Caki2 (cell line): ENCODE measurements at regions not wholly inside any gene's neighbourhood (a gene's known extent, or its start where the extent isn't known, plus 50 kb on each side); places are given as distances from the start of the nearest gene placed in this dataset.

ENCODE experiments used
- DNase-seq: peaks from one replicate; pipeline ENCODE4 v3.0.0-alpha.2; 2015; ENCODE audit warnings: low read depth
- in situ Hi-C: cut with HindIII; loops from 2 replicates; pipeline ENCODE4 v1.10.0; 2016; ENCODE audit warnings: low sequenced_read_pairs, low pct_unique_long_range_greater_than_20kb, mixed read lengths

- no peak for DNase-seq
- in situ Hi-C loops, result no loop called here
Observed at GRCh38 chr2:168363347-168364092, 92.6 kb upstream of the CERS6 start.

GRCh38 chr2:168365094-168365621 is 90.9 kb upstream of the CERS6 start:
- no peak for DNase-seq
- in situ Hi-C loops, result no loop called here

DNA sequence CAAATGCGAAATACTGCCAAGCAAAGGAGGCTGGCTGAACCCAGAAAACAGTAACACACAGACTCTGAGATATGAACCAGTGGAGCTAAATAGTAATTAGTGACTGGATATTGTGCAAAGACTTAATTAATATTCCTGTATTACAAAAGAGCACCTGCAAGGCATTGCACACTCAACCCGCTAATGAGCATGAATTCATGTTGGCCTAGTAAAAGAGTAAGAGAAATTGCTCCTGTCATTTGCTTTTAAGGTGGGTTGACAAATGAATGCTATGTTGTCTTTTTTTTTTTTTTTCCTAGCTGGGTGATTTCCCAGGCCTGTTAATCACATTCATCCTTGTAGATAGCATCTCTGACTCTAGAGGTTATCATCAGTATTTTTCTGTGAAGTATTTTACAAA is 87.0 kb upstream of the CERS6 start:
- DNase-seq, result no peak
- in situ Hi-C loops, result no loop called here

GRCh38 chr2:168371273-168372019 is 84.6 kb upstream of the CERS6 start:
- in situ Hi-C loops, result no loop called here
- DNase-seq, result no peak

GRCh38 chr2:168373468-168373867 is 82.6 kb upstream of the CERS6 start:
- no peak for DNase-seq
- in situ Hi-C loops, result no loop called here

DNA sequence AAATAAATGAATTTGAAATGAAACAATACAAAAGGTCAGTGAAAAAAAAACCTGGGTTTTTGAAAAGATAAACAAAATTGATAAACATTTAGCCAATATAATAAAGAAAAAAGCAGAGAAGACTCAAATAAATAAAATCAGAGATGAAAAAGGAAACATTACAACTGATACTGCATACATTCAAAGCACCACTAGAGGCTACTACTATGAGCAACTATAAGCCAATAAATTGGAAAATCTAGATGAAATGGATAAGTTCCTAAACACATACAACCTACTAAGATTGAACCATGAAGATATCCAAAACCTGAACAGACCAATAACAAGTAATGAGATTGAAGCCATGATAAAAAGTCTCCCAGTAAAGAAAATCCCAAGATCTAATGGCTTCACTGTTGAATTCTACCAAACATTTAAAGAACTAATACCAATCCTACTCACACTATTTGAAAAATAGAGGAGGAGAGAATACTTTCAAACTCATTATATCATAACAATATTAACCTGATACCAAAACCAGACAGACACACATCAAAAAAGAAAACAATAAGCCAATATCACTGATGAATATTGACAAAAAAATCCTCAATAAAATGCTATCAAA is 80.8 kb upstream of the CERS6 start:
- DNase-seq, result no peak
- in situ Hi-C loops, result no loop called here

- no peak for DNase-seq
- in situ Hi-C loops, result no loop called here
Observed at GRCh38 chr2:168378960-168379669, 77.0 kb upstream of the CERS6 start.

DNA sequence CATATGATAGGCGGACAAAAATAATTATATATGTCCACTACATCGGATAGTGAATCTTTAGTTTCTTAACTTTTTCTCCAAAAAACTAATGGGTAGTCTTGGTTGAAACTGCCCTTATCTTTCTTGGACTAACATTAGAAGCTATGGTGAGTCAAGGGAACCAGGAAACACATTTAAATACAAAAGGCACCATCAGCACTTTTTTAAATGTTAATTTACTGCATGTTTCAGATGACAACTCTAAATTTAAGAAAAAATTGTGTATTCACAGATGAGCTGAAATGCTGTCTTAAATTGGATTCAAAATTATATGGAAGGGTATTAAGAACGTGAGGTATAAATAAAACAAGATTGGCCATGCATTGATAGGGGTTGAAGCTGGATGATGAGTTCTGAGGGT is 75.6 kb upstream of the CERS6 start:
- DNase-seq, result no peak
- in situ Hi-C loops, result no loop called here

GRCh38 chr2:168392024-168392423 is 64.0 kb upstream of the CERS6 start:
- no peak for DNase-seq
- in situ Hi-C loops, result no loop called here

DNA sequence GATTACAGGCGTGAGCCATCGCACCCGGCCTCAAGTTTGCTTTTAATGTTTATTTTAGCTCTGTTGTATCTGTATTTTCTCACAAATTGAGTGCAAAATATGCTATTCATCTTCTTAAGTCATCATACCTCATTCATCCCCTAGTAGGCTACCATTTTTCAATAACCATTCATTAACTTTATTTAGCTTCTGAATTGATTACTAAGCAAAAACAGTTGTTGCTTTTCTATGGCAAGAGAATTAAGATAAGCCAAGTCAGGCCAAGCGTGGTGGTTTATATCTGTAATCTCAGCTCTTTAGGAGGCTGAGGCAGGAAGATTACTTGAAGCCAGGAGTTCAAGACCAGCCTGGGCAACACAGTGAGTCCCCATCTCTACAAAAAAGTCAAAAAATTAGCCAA is 63.3 kb upstream of the CERS6 start:
- in situ Hi-C loops, result no loop called here
- no peak for DNase-seq

DNA sequence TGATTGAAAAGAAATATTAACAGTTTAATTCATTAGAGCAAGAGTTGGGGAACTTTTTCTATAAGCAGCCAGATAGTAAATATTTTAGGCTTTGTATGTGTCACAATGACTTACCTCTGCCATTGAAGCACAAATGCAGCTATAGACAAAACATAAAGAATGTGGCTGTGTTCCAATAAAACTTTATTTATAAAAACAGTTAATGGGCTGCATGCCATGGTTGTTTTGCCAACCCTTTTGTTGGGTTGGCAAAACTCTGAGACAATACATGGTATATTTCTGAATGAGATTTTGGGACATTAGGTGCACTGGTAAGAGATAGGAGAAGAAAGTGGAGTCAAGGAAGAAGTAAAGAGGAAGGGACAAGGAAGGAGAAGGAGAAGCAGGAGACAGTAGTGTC is 61.8 kb upstream of the CERS6 start:
- in situ Hi-C loops, result no loop called here
- no peak for DNase-seq

GRCh38 chr2:168396131-168396530 is 59.9 kb upstream of the CERS6 start:
- in situ Hi-C loops, result no loop called here
- DNase-seq, result no peak

DNA sequence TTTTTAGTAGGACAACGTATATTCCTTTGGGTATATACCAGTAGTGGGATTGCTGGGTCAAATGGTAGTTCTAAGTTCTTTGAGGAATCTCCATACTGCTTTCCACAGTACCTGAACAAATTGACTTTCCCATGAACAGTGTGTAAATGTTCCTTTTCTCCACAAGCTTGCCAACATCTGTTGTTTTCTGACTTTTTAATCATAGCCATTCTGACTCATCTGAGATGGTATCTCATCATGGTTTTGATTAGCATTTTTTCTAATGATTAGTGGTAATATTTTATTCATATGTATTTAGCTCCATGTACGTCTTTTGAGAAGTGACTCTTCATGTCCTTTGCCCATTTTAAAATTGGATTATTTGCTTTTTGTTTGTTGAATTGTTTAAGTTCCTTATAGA is 58.4 kb upstream of the CERS6 start:
- in situ Hi-C loops, result no loop called here
- no peak for DNase-seq

GRCh38 chr2:168401048-168401556 is 55.0 kb upstream of the CERS6 start:
- in situ Hi-C loops, result no loop called here
- no peak for DNase-seq

DNA sequence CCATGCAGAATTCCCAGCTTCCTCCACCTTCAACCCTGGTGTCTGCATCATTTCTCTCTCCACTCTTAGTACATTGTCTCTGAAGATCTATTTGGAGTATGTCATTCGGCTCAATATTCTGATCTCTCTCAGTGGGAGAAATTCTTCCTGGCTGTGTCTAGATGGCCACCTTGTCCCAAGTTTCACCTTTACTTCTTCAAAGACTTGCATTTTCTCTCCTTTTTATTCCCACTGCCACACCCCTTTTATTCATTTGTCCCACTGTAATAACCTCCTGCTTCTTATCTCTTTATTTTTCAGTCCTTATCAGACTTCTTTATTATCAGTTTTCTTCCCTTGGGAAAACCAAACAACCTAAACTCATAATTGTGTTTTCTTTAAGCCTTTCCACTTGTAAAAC is 54.3 kb upstream of the CERS6 start:
- DNase-seq, result no peak
- in situ Hi-C loops, result no loop called here

GRCh38 chr2:168402531-168402930 is 53.5 kb upstream of the CERS6 start:
- in situ Hi-C loops, result no loop called here
- DNase-seq, result no peak

DNA sequence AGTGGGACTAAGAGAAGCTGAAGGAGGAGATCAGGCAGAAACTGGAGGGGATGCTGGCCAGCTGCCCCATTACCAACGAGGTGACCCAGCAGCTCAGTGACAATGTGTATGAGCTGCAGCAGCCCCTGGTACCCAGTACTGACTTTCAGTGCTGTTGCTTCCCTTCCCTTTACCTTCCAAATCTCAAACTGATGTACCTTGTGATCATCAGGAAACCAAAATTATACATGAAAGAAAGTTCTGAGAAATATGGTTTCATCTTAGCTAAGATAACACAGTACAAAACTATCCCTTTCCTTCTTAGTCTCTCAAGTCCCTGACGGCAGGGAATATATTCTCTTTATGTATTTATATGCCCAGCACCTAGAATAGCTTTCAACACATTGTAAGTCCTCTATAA is 52.3 kb upstream of the CERS6 start:
- in situ Hi-C loops, result no loop called here
- DNase-seq, result no peak

DNA sequence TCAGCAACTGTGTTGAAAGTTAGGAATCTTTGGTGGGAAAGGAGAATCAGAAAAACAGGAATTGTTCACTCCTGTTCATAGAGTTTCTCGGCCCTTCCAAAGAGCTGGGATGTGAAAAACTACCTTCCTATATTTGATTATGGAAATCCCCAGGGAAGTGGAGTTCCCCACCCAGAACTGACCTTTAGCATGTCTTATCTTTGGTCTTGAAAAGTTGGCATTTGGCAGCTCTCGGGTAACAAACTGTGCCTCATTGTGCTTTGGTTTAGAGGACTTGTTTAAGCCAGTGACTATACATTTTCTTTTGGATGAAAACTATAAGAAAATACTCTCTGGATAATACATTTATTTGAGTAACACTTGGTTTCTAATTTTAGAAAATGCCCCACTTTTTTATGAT is 51.3 kb upstream of the CERS6 start:
- DNase-seq, result no peak
- in situ Hi-C loops, result no loop called here
